Dedifferentiated amniotic fluid mesenchymal stem cell (primary cell): ENCODE measurements at regions not wholly inside any gene's neighbourhood (a gene's known extent, or its start where the extent isn't known, plus 50 kb on each side); places are given as distances from the start of the nearest gene placed in this dataset.

Experiments
- DNase-seq: peaks from one replicate; pipeline ENCODE4 v3.0.0-alpha.2; 2016; ENCODE audit errors: extremely low spot score

GRCh38 chr12:68449196-68449595 is 117.0 kb upstream of the MDM1 start:
- no peak for DNase-seq

- DNase-seq = no peak
Observed at GRCh38 chr12:68450947-68451260, 118.7 kb upstream of the MDM1 start.

GRCh38 chr12:68451261-68452077 is 119.3 kb upstream of the MDM1 start:
- peak; percentile 56 for DNase-seq

GRCh38 chr12:68452078-68452715 is 120.0 kb upstream of the MDM1 start:
- no peak for DNase-seq

GRCh38 chr12:68453278-68453677 is 121.1 kb upstream of the MDM1 start:
- no peak for DNase-seq

GRCh38 chr12:68453876-68454275 is 121.7 kb upstream of the MDM1 start:
- no peak for DNase-seq

- no peak for DNase-seq
Observed at GRCh38 chr12:68454892-68455291, 122.7 kb upstream of the MDM1 start.

GRCh38 chr12:68455691-68456345 is 123.7 kb upstream of the MDM1 start:
- DNase-seq = no peak

GRCh38 chr12:68458866-68459265 is 126.7 kb upstream of the MDM1 start:
- DNase-seq = no peak

GRCh38 chr12:68460236-68460635 is 128.1 kb upstream of the MDM1 start:
- no peak for DNase-seq

GRCh38 chr12:68461645-68462044 is 129.5 kb upstream of the MDM1 start:
- DNase-seq = no peak

- no peak for DNase-seq
Observed at GRCh38 chr12:68462803-68463202, 130.6 kb upstream of the MDM1 start.

GRCh38 chr12:68465227-68465626 is 133.1 kb upstream of the MDM1 start:
- DNase-seq = no peak

GRCh38 chr12:68467514-68467913 is 135.4 kb upstream of the MDM1 start:
- DNase-seq = no peak

GRCh38 chr12:68468036-68468435 is 135.9 kb upstream of the MDM1 start:
- no peak for DNase-seq

GRCh38 chr12:68469113-68469512 is 137.0 kb upstream of the MDM1 start:
- DNase-seq = no peak

GRCh38 chr12:68470664-68471328 is 138.6 kb upstream of the MDM1 start:
- DNase-seq = no peak

- DNase-seq = no peak
Observed at GRCh38 chr12:68474467-68475204, 136.1 kb upstream of the RAP1B start.

- DNase-seq = no peak
Observed at GRCh38 chr12:68476794-68477193, 133.9 kb upstream of the RAP1B start.

- DNase-seq = no peak
Observed at GRCh38 chr12:68477261-68477772, 133.4 kb upstream of the RAP1B start.

- no peak for DNase-seq
Observed at GRCh38 chr12:68477906-68478305, 132.8 kb upstream of the RAP1B start.
